HL-60 (cell line): ENCODE measurements at regions not wholly inside any gene's neighbourhood (a gene's known extent, or its start where the extent isn't known, plus 50 kb on each side); places are given as distances from the start of the nearest gene placed in this dataset.

Source experiments
- DNase-seq, 2 experiments: peaks; one replicate each; pipeline ENCODE4 v3.0.0-alpha.2; 2010 to 2020; ENCODE audit warnings: low read depth in 1 of 2, low spot score in 1 of 2
- H3K27ac ChIP-seq: fragments of 250-450 bp; sonication (Bioruptor Pico); replicated peaks from 2 replicates; pipeline ENCODE4 v1.5.1; 2020; ENCODE audit warnings: mild to moderate bottlenecking, moderate library complexity
- H3K27me3 ChIP-seq: fragments of 250-450 bp; sonication (Bioruptor Pico); 2 replicates; pipeline ENCODE4 v1.5.1; 2021; ENCODE audit warnings: mild to moderate bottlenecking, moderate library complexity; ENCODE audit not compliant: insufficient read depth, poor library complexity, severe bottlenecking
- H3K4me3 ChIP-seq: replicated peaks from 2 replicates; pipeline ENCODE4 v1.5.1; 2011; ENCODE audit warnings: mild to moderate bottlenecking, control low read depth, low read length; ENCODE audit not compliant: insufficient read depth
- CTCF ChIP-seq: IDR thresholded peaks from one replicate; pipeline ENCODE4 v1.5.1; 2011; ENCODE audit warnings: low read length, control low read depth, inconsistent platforms; ENCODE audit not compliant: insufficient read depth
- GABPA ChIP-seq: IDR thresholded peaks from 2 replicates; pipeline ENCODE4 v1.6.1; 2012; ENCODE audit warnings: low read depth
- POLR2AphosphoS5 ChIP-seq: IDR thresholded peaks from 2 replicates; pipeline ENCODE4 v1.6.1; 2012; ENCODE audit warnings: low read depth
- REST ChIP-seq: IDR thresholded peaks from 2 replicates; pipeline ENCODE4 v1.6.1; 2012; ENCODE audit warnings: low read depth; ENCODE audit not compliant: insufficient replicate concordance
- SPI1 ChIP-seq: IDR thresholded peaks from 2 replicates; pipeline ENCODE4 v1.6.1; 2012; ENCODE audit warnings: low read depth, mild to moderate bottlenecking, borderline replicate concordance

- DNase-seq, result peak in 1 of 2 experiments; percentile 12
- Histone ChIP-seq H3K4me3 (no peak overlapping the region), H3K27me3 (no peaks in the 10 kb centered on the region), H3K27ac (no peak overlapping the region)
- no peak for TF ChIP-seq SPI1
- TF ChIP-seq REST, result no peak
- TF ChIP-seq CTCF, result no peak
- no peak for TF ChIP-seq POLR2AphosphoS5
- TF ChIP-seq GABPA, result no peak
Observed at GRCh38 chr13:50162001-50162400, 146.8 kb downstream of the KCNRG start.

GRCh38 chr13:50162567-50162966 is 147.3 kb downstream of the KCNRG start:
- H3K27me3 ChIP-seq, result no peaks in the 10 kb centered on the region
- no peak overlapping the region for H3K4me3 ChIP-seq
- no peak overlapping the region for H3K27ac ChIP-seq
- TF ChIP-seq SPI1 (no peak), GABPA (no peak), REST (no peak), CTCF (no peak)
- DNase-seq, result no peak

- DNase-seq, result peak in 1 of 2 experiments; percentile 35
- TF ChIP-seq CTCF (no peak), SPI1 (no peak), POLR2AphosphoS5 (no peak), GABPA (no peak), REST (no peak)
- no peaks in the 10 kb centered on the region for H3K27me3 ChIP-seq
- no peak overlapping the region for H3K4me3 ChIP-seq
- H3K27ac ChIP-seq, result no peak overlapping the region
Observed at GRCh38 chr13:50167224-50167947, 152.1 kb downstream of the KCNRG start.
